GM13977 (cell line): ENCODE measurements at regions not wholly inside any gene's neighbourhood (a gene's known extent, or its start where the extent isn't known, plus 50 kb on each side); places are given as distances from the start of the nearest gene placed in this dataset.

Experiments
- DNase-seq: peaks from one replicate; pipeline ENCODE4 v3.0.0; 2012; ENCODE audit warnings: low spot score
- CTCF ChIP-seq: IDR thresholded peaks from 2 replicates; pipeline ENCODE4 v1.5.1; 2012; ENCODE audit warnings: mild to moderate bottlenecking, control low read depth; ENCODE audit not compliant: insufficient read depth; ENCODE audit errors: extremely low read depth, missing control alignments
- in situ Hi-C: fragments of 300-500 bp; cut with MboI; formaldehyde crosslinking; loops from one replicate; pipeline ENCODE4 v1.12.0; 2022; ENCODE audit warnings: low sequenced_read_pairs, low pct_unique_long_range_greater_than_20kb, mixed read lengths, inconsistent platforms; ENCODE audit not compliant: unreplicated experiment

GRCh38 chr3:106734712-106735111 is 642.5 kb upstream of the CCDC54 start:
- no peak for TF ChIP-seq CTCF
- in situ Hi-C loops, result no loop called here
- no peak for DNase-seq

GRCh38 chr3:106737265-106737664 is 640.0 kb upstream of the CCDC54 start:
- in situ Hi-C loops, result no loop called here
- DNase-seq, result no peak
- TF ChIP-seq CTCF, result no peak

GRCh38 chr3:106740116-106740515 is 637.1 kb upstream of the CCDC54 start:
- no peak for TF ChIP-seq CTCF

GRCh38 chr3:106745344-106746168 is 631.7 kb upstream of the CCDC54 start:
- in situ Hi-C loops, result no loop called here
- no peak for TF ChIP-seq CTCF
- no peak for DNase-seq

More at GRCh38 chr3:106740116-106740515, 637.1 kb upstream of the CCDC54 start:
- in situ Hi-C loops, result no loop called here
- no peak for DNase-seq

GRCh38 chr3:106746286-106746685 is 631.0 kb upstream of the CCDC54 start:
- in situ Hi-C loops, result no loop called here
- no peak for DNase-seq
- no peak for TF ChIP-seq CTCF

- in situ Hi-C loops, result no loop called here
- no peak for TF ChIP-seq CTCF
- no peak for DNase-seq
Measured at GRCh38 chr3:106748472-106749262, 628.6 kb upstream of the CCDC54 start.
